ENCODE measurements at regions not wholly inside any gene's neighbourhood (a gene's known extent, or its start where the extent isn't known, plus 50 kb on each side); places are given as distances from the start of the nearest gene placed in this dataset.
"Not testable (repeated sequence)": the region's sequence is repeated elsewhere in the genome, so short reads cannot be mapped to it uniquely, and the experiment has no call there.

DNA sequence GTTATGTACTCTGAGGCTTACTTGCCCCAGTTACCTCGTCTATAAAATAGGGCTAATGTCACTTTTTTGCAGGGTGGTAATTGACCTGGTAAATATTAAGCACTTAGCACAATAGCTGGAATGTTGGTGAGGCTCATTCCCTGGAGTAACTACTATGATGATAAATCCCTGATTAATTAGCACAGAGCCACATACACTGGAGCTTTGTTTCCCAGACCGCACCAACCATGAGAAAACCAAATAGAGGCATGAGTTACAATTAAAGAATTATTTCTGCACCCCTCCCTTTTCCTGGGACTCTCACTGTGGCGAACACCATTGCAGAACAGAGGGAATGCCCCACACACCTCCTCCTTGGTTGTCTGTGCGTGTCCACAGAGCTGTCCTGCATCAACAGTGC lies 76.6 kb upstream of the CPOX start:
- intact Hi-C loops (cut with DNase I): no loop called here
- Histone ChIP-seq H3K27me3 (ENCODE audit: insufficient read depth in 3 of 3, low read length in 2 of 3) (no peaks in the 10 kb centered on the region), H3K4me3 (no peak overlapping the region), H3K27ac (no peak overlapping the region), H3K4me1 (no peaks in the 10 kb centered on the region), H3K9me3 (no peaks in the 10 kb centered on the region), H3K36me3 (ENCODE audit: insufficient read depth in 1 of 2, low read depth in 1 of 2) (no peaks in the 10 kb centered on the region)
- ATAC-seq: no peak
- no peak for DNase-seq
- TF ChIP-seq, protein P1, sequence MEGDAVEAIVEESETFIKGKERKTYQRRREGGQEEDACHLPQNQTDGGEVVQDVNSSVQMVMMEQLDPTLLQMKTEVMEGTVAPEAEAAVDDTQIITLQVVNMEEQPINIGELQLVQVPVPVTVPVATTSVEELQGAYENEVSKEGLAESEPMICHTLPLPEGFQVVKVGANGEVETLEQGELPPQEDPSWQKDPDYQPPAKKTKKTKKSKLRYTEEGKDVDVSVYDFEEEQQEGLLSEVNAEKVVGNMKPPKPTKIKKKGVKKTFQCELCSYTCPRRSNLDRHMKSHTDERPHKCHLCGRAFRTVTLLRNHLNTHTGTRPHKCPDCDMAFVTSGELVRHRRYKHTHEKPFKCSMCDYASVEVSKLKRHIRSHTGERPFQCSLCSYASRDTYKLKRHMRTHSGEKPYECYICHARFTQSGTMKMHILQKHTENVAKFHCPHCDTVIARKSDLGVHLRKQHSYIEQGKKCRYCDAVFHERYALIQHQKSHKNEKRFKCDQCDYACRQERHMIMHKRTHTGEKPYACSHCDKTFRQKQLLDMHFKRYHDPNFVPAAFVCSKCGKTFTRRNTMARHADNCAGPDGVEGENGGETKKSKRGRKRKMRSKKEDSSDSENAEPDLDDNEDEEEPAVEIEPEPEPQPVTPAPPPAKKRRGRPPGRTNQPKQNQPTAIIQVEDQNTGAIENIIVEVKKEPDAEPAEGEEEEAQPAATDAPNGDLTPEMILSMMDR (IDR thresholded peaks at IDR 0.05): no peak
- 70 to 76% (median 74%) methylated on average over 4 of the region's 4 CpGs for WGBS, 3 donors

DNA sequence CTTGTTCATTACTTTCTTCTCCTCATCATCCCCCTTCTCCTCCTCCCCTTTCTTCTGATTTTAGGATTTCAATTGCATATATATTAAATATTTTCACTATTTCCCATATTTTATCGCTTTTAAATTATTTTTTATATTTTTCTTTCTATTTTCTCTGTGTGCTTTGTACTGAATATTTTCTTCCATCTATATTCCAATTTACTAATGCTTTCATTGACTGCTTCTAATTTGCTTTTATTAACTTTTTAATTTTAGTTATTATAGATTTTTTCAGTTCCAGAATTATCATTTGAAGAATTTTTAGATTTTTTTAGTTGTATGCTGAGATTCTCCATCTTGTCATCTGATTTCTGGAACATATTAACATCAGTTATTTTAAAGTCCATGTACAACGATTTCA lies 83.2 kb upstream of the ST3GAL6 start:
- Histone ChIP-seq H3K4me1 (no peaks in the 10 kb centered on the region), H3K27ac (no peak overlapping the region), H3K4me3 (no peak overlapping the region), H3K36me3 (ENCODE audit: insufficient read depth in 1 of 2, low read depth in 1 of 2) (no peaks in the 10 kb centered on the region), H3K27me3 (ENCODE audit: insufficient read depth in 3 of 3, low read length in 2 of 3) (no peaks in the 10 kb centered on the region), H3K9me3 (no peaks in the 10 kb centered on the region)
- intact Hi-C loops (cut with DNase I): no loop called here
- ATAC-seq (no peak), DNase-seq (no peak)
- TF ChIP-seq, protein P1 (IDR thresholded peaks at IDR 0.05): no peak
- 84 to 97% (median 84%) methylated on average over 2 of the region's 2 CpGs for WGBS, 3 donors

DNA sequence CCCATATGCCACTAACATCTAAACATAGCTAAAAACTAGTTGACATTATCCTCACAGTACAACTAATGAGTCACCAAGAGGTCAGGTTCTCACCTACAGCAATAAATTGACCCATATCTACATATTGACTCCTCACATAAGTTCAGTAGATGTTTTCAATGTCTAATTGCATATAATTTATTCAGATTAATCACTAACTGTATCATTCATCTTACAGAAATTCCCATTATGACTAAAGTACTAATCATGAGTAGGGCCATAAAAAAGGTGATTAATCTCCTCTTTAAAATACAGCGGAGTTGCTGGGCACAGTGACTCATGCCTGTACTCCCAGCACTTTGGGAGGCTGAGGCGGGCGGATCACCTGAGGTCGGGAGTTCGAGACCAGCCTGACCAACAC lies 82.4 kb upstream of the ST3GAL6 start:
- Histone ChIP-seq H3K36me3 (ENCODE audit: insufficient read depth in 1 of 2, low read depth in 1 of 2) (no peaks in the 10 kb centered on the region), H3K9me3 (no peaks in the 10 kb centered on the region), H3K4me1 (no peaks in the 10 kb centered on the region), H3K4me3 (no peak overlapping the region), H3K27ac (no peak overlapping the region), H3K27me3 (ENCODE audit: insufficient read depth in 3 of 3, low read length in 2 of 3) (no peaks in the 10 kb centered on the region)
- TF ChIP-seq, protein P1 (IDR thresholded peaks at IDR 0.05): no peak
- ATAC-seq (no peak), DNase-seq (no peak)
- 93 to 97% (median 96%) methylated on average over 5 of the region's 5 CpGs for WGBS, 3 donors
- intact Hi-C loops (cut with DNase I): no loop called here

DNA sequence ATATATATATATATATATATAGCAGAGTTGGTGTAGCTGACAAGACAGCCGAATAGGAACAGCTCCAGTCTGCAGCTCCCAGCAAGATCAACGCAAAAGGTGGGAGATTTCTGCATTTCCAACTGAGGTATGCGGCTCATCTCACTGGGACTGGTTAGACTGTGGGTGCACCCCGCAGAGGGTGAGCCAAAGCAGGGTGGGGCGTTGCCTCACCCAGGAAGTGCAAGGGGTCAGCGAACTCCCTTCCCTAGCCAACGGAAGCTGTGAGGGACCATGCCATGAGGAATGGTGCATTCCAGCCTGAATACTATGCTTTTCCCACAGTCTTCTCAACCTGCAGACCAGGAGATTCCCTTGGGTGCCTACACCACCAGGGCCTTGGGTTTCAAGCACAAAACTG lies 81.7 kb upstream of the ST3GAL6 start:
- Histone ChIP-seq H3K4me3 (no peak overlapping the region), H3K9me3 (no peaks in the 10 kb centered on the region), H3K27ac (no peak overlapping the region), H3K36me3 (ENCODE audit: insufficient read depth in 1 of 2, low read depth in 1 of 2) (no peaks in the 10 kb centered on the region), H3K27me3 (ENCODE audit: insufficient read depth in 3 of 3, low read length in 2 of 3) (no peaks in the 10 kb centered on the region), H3K4me1 (no peaks in the 10 kb centered on the region)
- intact Hi-C loops (cut with DNase I): no loop called here
- WGBS, 3 donors: 87 to 95% (median 95%) methylated on average over 7 of the region's 7 CpGs
- TF ChIP-seq, protein P1 (IDR thresholded peaks at IDR 0.05): no peak
- no peak for DNase-seq
- no peak for ATAC-seq

DNA sequence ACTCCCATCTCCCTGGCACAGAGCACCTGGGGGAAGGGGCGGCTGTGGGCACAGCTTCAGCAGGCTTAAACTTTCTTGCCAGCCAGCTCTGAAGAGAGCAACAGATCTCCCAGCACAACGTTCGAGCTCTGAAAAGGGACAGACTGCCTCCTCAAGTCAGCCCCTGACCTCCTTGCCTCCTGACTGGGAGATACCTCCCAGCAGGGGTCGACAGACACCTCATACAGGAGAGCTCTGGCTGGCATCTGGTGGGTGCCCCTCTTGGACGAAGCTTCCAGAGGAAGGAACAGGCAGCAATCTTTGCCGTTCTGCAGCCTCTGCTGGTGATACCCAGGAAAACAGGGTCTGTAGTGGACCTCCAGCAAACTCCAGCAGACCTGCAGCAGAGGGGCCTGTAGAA lies 80.7 kb upstream of the ST3GAL6 start:
- H3K9me3 ChIP-seq; ATAC-seq; H3K4me3 ChIP-seq; DNase-seq; H3K4me1 ChIP-seq; H3K36me3 ChIP-seq (ENCODE audit: insufficient read depth in 1 of 2, low read depth in 1 of 2); H3K27ac ChIP-seq; intact Hi-C loops (cut with DNase I); H3K27me3 ChIP-seq (ENCODE audit: insufficient read depth in 3 of 3, low read length in 2 of 3): not testable (repeated sequence)
- 79 to 91% (median 85%) methylated on average over 6 of the region's 6 CpGs for WGBS, 3 donors

Measured in psoas muscle (tissue), 7 donors.